ENCODE measurements at regions not wholly inside any gene's neighbourhood (a gene's known extent, or its start where the extent isn't known, plus 50 kb on each side); places are given as distances from the start of the nearest gene placed in this dataset.

DNA sequence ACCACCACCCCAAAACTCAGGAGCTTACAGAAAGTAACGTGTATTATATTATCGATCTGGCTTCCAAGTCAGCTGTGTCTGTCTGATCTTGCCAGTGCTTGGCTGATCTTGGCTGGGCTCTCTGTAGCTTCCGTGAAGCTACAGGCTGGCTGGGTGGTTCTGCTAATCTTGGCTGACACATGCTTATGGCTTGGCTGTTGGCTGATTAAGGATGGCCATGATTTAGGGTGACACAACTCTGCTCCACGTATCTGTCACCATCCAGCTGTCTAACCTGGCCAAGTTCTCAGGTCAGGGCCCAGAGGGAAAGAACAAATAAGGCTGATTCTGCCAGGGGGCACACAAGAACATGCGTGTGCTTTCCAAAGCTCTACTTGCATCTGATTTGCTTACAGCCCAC is 64.7 kb upstream of the PRL start:
- TF ChIP-seq EZH2 (IDR thresholded peaks at IDR 0.05; ENCODE audit: low read length, missing control alignments) (no peak), CTCF (conservative IDR thresholded peaks at IDR 0.05 in 1 of 2, IDR thresholded peaks at IDR 0.05 in 1 of 2; ENCODE audit: low read depth in 1 of 2, low read length in 2 of 2) (no peak)
